Putamen (tissue), 1 donor: ENCODE measurements at regions not wholly inside any gene's neighbourhood (a gene's known extent, or its start where the extent isn't known, plus 50 kb on each side); places are given as distances from the start of the nearest gene placed in this dataset.
A peak's percentile ranks its signal among the peaks of the same experiment; 100 is the strongest.

Experiments
- DNase-seq: peaks from one replicate; pipeline ENCODE4 v3.0.0-alpha.2; 2016; ENCODE audit warnings: low spot score

- DNase-seq = no peak
Observed at GRCh38 chr2:234640657-234641056, 143.8 kb upstream of the ARL4C start.

DNA sequence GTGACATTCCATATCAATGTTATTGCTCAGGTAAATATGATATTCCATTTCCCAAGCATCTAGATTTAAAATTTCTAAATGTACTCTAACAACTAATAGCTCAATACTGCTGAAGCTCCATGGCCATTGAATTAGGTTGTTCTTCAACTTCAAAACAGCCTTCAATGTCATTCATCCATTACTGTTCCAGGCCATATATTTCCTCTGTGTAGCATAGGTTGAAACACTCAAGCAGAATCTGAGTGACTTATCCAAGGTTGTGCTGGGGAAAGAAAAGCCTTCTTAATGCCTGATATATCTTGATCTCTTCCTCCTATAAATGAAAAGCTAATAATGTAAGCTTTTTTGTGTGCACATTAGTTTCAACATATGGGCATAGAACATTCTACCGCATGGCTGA lies 142.1 kb upstream of the ARL4C start:
- DNase-seq = no peak

DNA sequence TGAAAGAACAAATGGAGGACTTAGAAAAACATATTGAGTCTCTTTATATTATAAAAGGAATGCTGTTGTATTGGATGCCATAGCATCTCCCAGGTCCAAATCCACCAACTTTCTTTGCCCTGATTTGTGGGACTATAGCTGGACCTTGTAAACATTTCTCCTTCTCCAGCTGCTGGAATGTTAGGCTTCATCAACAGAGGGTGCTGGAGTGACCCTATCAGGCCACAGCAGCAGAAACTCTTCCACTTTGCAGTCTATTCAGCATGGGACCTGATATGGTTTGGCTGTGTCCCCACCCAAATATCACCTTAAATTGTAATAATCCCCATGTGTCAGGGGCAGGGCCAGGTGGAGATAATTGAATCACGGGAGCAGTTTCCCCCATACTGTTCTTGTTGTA lies 138.4 kb upstream of the ARL4C start:
- DNase-seq = no peak

GRCh38 chr2:234633581-234634230 lies 136.8 kb upstream of the ARL4C start:
- no peak for DNase-seq

- DNase-seq = no peak
Observed at GRCh38 chr2:234632527-234633391, 135.9 kb upstream of the ARL4C start.

GRCh38 chr2:234631646-234632514 lies 135.0 kb upstream of the ARL4C start:
- DNase-seq = no peak

GRCh38 chr2:234630801-234631261 lies 133.9 kb upstream of the ARL4C start:
- no peak for DNase-seq

- peak; percentile 11 for DNase-seq
Observed at GRCh38 chr2:234629596-234629995, 132.7 kb upstream of the ARL4C start.

- DNase-seq = no peak
Observed at GRCh38 chr2:234628953-234629352, 132.1 kb upstream of the ARL4C start.

GRCh38 chr2:234627308-234627707 lies 130.4 kb upstream of the ARL4C start:
- no peak for DNase-seq

- DNase-seq = no peak
Observed at GRCh38 chr2:234626566-234627130, 129.8 kb upstream of the ARL4C start.

- no peak for DNase-seq
Observed at GRCh38 chr2:234625626-234626250, 128.9 kb upstream of the ARL4C start.

- DNase-seq = no peak
Observed at GRCh38 chr2:234623521-234623991, 126.7 kb upstream of the ARL4C start.

DNA sequence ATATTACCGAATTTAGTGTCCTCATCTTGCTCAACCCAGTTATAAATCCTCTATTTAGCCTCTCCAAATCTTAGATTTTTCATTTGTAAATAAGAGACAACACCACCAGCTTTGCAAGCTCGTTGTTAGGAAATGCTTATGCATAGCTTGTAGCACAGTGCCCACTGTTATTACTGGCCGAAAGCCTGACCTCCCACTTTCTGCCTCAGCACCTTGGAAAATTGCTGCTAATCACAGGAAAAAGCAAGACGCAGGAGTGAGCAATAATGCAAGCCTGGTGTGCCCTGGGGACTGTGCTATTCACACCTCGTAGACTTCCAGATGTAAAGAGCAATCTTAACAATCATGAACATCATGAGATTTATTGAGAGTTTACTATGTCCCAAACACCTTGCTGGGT lies 124.2 kb upstream of the ARL4C start:
- DNase-seq = no peak

- DNase-seq = no peak
Observed at GRCh38 chr2:234620018-234620417, 123.1 kb upstream of the ARL4C start.

DNA sequence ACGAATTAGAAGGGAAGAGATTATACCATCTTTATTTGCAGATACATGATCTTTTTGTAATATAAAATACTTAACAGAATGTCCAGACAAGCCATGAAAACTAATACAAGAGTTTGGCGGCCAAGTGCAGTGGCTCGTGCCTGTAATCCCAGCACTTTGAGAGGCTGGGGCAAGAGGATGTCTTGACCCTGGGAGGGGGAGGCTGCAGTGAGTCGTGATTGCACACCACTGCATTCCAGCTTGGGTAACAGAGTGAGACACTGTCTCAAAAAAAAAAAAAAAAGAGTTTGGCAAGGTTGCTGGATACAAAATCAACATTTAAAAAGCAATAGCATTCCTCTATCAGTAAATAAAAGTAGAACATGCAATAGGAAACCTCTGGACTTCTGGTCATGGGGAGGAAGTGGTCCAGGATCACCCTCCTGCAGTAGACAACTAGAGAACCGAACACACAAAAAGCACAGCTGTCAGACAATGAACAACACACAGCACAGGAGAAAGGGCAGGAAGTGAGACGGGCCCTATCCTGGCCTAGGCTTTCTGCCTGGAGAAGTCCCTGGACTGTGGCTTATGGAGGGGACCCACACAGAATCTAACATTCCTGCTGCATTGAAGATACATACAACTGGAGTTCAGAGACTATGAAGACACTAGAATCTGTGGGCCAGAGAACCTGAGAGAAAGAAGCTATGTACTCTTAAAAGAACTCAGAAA lies 118.9 kb upstream of the ARL4C start:
- no peak for DNase-seq

DNA sequence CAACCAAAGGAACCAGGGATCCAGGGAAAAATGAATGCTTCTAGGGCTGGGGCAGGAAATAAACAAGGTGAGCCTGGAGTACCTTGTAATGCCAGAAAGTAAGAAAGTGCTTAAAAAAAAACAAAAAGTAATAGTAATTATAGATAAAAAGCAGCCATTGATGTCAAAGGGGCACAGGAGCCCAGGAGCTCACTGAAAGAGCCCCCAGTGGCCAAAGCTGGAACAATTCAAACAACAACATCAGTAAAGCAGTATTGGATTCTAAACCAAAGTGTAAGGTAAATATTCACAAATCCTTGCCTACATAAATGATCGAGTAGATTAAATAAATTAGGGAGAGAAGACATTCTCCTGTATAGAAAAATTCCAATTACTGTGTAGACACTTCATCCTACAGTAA lies 114.3 kb upstream of the ARL4C start:
- DNase-seq = no peak

DNA sequence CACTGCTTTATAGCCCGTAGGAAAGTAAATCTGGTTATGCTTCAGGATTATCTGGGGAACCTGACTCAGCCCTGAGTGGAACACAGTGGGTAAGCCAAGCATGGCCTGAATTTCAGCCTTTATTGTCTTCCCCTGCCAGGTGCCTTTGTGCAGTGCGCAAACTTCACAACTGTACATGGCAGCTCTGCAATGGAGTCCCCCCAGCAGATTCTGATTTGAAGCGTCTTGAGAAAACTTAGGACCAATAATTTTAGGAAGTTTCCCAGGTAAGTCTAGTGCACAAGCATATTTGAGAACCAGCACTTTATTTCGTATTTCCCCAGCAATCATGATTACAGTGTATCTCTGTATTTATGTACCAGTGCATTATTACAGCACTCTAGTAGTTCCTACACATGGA lies 112.1 kb upstream of the ARL4C start:
- no peak for DNase-seq

- no peak for DNase-seq
Observed at GRCh38 chr2:234607691-234608090, 110.8 kb upstream of the ARL4C start.

DNA sequence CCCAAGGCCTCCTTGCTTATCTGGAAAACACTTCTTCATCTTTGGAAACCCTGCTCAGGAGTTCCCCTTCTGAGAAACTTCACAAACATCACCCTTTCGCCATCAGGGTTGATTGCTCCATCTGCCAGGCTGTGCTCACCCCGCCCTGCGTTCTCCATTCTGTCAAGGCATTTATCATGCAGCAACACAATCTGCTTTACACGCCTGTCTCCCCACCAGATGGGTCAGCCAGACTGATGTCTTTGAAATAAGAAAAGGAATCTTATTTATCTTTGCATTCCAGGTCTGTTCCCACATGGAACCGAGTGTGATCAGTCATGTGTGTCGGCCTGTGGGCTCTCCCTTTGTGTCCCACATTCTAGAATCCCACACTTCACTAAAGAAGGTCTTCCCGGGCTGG lies 110.0 kb upstream of the ARL4C start:
- DNase-seq = no peak

GRCh38 chr2:234603619-234604018 lies 106.7 kb upstream of the ARL4C start:
- DNase-seq = no peak
